GM13977 (cell line): ENCODE measurements at regions not wholly inside any gene's neighbourhood (a gene's known extent, or its start where the extent isn't known, plus 50 kb on each side); places are given as distances from the start of the nearest gene placed in this dataset.
"Not testable (repeated sequence)": the region's sequence is repeated elsewhere in the genome, so short reads cannot be mapped to it uniquely, and the experiment has no call there.

Source experiments
- DNase-seq: peaks from one replicate; pipeline ENCODE4 v3.0.0; 2012; ENCODE audit warnings: low spot score
- CTCF ChIP-seq: IDR thresholded peaks from 2 replicates; pipeline ENCODE4 v1.5.1; 2012; ENCODE audit warnings: mild to moderate bottlenecking, control low read depth; ENCODE audit not compliant: insufficient read depth; ENCODE audit errors: extremely low read depth, missing control alignments
- in situ Hi-C: fragments of 300-500 bp; cut with MboI; formaldehyde crosslinking; loops from one replicate; pipeline ENCODE4 v1.12.0; 2022; ENCODE audit warnings: low sequenced_read_pairs, low pct_unique_long_range_greater_than_20kb, mixed read lengths, inconsistent platforms; ENCODE audit not compliant: unreplicated experiment

GRCh38 chrX:26788402-26788998 lies 572.5 kb downstream of the MAGEB5 start:
- no peak for TF ChIP-seq CTCF
- DNase-seq = no peak
- in situ Hi-C loops = loop anchor here (25.0 kb wide), 1 partner anchor 399 kb away; no protein-coding TSS in a partner anchor

- in situ Hi-C loops = loop anchor here (25.0 kb wide), 1 partner anchor 404 kb away; no protein-coding TSS in a partner anchor
- peak; percentile 74 for TF ChIP-seq CTCF
Observed at GRCh38 chrX:26783512-26784225, 567.7 kb downstream of the MAGEB5 start.

GRCh38 chrX:26778320-26778888 lies 562.4 kb downstream of the MAGEB5 start:
- no peak for DNase-seq
- in situ Hi-C loops = loop anchor here (25.0 kb wide), 1 partner anchor 409 kb away; no protein-coding TSS in a partner anchor
- TF ChIP-seq CTCF = peak; percentile 41

More at GRCh38 chrX:26783512-26784225, 567.7 kb downstream of the MAGEB5 start:
- no peak for DNase-seq

- DNase-seq = no peak
- no peak for TF ChIP-seq CTCF
- in situ Hi-C loops = no loop called here
Observed at GRCh38 chrX:26762253-26762652, 546.3 kb downstream of the MAGEB5 start.

- DNase-seq, in situ Hi-C loops: not testable (repeated sequence)
Observed at GRCh38 chrX:26755760-26756159, 539.8 kb downstream of the MAGEB5 start.

GRCh38 chrX:26747877-26748276 lies 531.9 kb downstream of the MAGEB5 start:
- in situ Hi-C loops = no loop called here
- DNase-seq = no peak
- no peak for TF ChIP-seq CTCF

- in situ Hi-C loops = no loop called here
- DNase-seq = no peak
- TF ChIP-seq CTCF = no peak
Observed at GRCh38 chrX:26722666-26723428, 506.9 kb downstream of the MAGEB5 start.
